HL-60 (cell line): ENCODE measurements at regions not wholly inside any gene's neighbourhood (a gene's known extent, or its start where the extent isn't known, plus 50 kb on each side); places are given as distances from the start of the nearest gene placed in this dataset.
A peak's percentile ranks its signal among the peaks of the same experiment; 100 is the strongest.

ENCODE experiments used
- POLR2AphosphoS5 ChIP-seq: IDR thresholded peaks from 2 replicates; pipeline ENCODE4 v1.6.1; 2012; ENCODE audit warnings: low read depth
- SPI1 ChIP-seq: IDR thresholded peaks from 2 replicates; pipeline ENCODE4 v1.6.1; 2012; ENCODE audit warnings: low read depth, mild to moderate bottlenecking, borderline replicate concordance
- TF ChIP-seq, protein P1 (sequence below): IDR thresholded peaks from one replicate; pipeline ENCODE4 v1.5.1; 2011; ENCODE audit warnings: low read length, control low read depth, inconsistent platforms; ENCODE audit not compliant: insufficient read depth
- TF ChIP-seq, protein P2 (sequence below): IDR thresholded peaks from 2 replicates; pipeline ENCODE4 v1.6.1; 2012; ENCODE audit warnings: low read depth; ENCODE audit not compliant: insufficient replicate concordance

DNA sequence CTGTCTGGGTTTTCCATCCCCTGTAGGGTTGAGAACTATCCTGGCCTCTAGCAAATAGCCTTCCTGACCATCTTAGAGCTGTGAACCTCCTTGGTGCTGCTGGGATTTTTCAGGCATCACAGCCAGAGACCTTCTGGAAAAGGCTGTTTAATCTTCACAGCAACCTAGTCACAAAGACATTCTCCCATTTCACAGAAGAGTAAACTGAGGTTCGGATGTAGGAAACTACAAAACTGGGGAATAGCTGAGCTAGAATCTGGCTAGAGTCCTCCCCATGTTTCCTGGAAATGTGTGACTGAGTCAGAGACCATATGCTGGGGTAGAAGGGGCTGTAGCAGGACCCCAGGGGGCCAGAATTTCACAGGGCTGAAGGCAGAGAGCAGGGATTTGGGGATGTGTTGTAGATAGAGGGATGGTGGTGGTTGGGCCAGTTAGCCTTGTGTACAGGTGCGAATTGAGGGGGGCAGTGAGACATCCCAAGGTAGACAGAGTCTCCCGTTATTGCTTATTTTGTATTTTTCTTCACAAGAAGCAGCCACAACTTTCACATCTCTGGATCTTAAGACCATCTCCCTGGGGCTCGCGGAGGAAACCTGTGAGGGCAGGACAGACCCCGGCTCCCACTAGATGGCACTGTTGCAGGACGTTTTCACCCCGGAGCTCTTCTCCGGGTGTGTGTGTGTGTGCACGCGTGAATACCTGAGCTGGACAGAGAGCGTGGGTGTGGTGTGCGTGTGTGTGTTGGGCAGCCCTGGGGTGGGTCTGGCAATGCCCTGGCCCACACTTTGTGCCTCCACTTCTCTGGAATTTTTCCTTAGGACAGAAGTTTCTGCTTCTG is 66.9 kb upstream of the PRR23C start:
- TF ChIP-seq POLR2AphosphoS5 (no peak), SPI1 (no peak)
- TF ChIP-seq, protein P1, sequence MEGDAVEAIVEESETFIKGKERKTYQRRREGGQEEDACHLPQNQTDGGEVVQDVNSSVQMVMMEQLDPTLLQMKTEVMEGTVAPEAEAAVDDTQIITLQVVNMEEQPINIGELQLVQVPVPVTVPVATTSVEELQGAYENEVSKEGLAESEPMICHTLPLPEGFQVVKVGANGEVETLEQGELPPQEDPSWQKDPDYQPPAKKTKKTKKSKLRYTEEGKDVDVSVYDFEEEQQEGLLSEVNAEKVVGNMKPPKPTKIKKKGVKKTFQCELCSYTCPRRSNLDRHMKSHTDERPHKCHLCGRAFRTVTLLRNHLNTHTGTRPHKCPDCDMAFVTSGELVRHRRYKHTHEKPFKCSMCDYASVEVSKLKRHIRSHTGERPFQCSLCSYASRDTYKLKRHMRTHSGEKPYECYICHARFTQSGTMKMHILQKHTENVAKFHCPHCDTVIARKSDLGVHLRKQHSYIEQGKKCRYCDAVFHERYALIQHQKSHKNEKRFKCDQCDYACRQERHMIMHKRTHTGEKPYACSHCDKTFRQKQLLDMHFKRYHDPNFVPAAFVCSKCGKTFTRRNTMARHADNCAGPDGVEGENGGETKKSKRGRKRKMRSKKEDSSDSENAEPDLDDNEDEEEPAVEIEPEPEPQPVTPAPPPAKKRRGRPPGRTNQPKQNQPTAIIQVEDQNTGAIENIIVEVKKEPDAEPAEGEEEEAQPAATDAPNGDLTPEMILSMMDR = peak; percentile 68
- TF ChIP-seq, protein P2, sequence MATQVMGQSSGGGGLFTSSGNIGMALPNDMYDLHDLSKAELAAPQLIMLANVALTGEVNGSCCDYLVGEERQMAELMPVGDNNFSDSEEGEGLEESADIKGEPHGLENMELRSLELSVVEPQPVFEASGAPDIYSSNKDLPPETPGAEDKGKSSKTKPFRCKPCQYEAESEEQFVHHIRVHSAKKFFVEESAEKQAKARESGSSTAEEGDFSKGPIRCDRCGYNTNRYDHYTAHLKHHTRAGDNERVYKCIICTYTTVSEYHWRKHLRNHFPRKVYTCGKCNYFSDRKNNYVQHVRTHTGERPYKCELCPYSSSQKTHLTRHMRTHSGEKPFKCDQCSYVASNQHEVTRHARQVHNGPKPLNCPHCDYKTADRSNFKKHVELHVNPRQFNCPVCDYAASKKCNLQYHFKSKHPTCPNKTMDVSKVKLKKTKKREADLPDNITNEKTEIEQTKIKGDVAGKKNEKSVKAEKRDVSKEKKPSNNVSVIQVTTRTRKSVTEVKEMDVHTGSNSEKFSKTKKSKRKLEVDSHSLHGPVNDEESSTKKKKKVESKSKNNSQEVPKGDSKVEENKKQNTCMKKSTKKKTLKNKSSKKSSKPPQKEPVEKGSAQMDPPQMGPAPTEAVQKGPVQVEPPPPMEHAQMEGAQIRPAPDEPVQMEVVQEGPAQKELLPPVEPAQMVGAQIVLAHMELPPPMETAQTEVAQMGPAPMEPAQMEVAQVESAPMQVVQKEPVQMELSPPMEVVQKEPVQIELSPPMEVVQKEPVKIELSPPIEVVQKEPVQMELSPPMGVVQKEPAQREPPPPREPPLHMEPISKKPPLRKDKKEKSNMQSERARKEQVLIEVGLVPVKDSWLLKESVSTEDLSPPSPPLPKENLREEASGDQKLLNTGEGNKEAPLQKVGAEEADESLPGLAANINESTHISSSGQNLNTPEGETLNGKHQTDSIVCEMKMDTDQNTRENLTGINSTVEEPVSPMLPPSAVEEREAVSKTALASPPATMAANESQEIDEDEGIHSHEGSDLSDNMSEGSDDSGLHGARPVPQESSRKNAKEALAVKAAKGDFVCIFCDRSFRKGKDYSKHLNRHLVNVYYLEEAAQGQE = no peak
